ENCODE measurements at regions not wholly inside any gene's neighbourhood (a gene's known extent, or its start where the extent isn't known, plus 50 kb on each side); places are given as distances from the start of the nearest gene placed in this dataset.
"Not testable (repeated sequence)": the region's sequence is repeated elsewhere in the genome, so short reads cannot be mapped to it uniquely, and the experiment has no call there.

DNA sequence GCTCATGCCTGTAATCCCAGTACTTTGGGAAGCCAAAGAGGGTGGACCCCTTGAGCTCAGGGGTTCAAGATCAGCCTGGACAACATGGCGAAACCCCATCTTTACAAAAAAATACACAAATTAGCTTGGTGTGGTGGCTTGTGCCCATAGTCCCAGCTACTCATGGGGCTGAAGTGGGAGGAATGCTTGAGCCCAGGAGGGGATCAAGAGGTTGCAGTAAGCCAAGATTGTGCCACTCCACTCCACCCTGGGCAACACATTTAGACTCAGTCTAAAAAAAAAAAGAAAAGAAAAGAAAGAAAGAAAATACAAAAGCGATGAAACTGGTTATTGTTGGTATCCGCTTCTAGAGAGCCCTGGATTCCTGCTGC is 597.4 kb downstream of the UQCRFS1 start:
- H2AFZ ChIP-seq (ENCODE audit: low read length) = no peak overlapping the region
- no peaks in the 10 kb centered on the region for H3K27me3 ChIP-seq (ENCODE audit: insufficient read depth, low read length, poor library complexity, severe bottlenecking)
- H4K20me1 ChIP-seq (ENCODE audit: insufficient read depth, low read length, poor library complexity, severe bottlenecking) = no peaks in the 10 kb centered on the region
- H3K4me1 ChIP-seq (ENCODE audit: insufficient read depth, low read length, poor library complexity, severe bottlenecking) = no peaks in the 10 kb centered on the region
- H3F3A ChIP-seq (ENCODE audit: low read depth) = no peaks in the 10 kb centered on the region
- no peak overlapping the region for H3K4me2 ChIP-seq (ENCODE audit: low read depth, low read length, poor library complexity, severe bottlenecking)
- H3K4me3 ChIP-seq (ENCODE audit: low read length, poor library complexity, severe bottlenecking) = no peak overlapping the region
- TF ChIP-seq, protein P1, sequence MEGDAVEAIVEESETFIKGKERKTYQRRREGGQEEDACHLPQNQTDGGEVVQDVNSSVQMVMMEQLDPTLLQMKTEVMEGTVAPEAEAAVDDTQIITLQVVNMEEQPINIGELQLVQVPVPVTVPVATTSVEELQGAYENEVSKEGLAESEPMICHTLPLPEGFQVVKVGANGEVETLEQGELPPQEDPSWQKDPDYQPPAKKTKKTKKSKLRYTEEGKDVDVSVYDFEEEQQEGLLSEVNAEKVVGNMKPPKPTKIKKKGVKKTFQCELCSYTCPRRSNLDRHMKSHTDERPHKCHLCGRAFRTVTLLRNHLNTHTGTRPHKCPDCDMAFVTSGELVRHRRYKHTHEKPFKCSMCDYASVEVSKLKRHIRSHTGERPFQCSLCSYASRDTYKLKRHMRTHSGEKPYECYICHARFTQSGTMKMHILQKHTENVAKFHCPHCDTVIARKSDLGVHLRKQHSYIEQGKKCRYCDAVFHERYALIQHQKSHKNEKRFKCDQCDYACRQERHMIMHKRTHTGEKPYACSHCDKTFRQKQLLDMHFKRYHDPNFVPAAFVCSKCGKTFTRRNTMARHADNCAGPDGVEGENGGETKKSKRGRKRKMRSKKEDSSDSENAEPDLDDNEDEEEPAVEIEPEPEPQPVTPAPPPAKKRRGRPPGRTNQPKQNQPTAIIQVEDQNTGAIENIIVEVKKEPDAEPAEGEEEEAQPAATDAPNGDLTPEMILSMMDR (conservative IDR thresholded peaks at IDR 0.05; ENCODE audit: low read length) = no peak
- no peak for TF ChIP-seq EZH2phosphoT487 (IDR thresholded peaks at IDR 0.05; ENCODE audit: borderline replicate concordance)
- H3K9ac ChIP-seq (ENCODE audit: low read depth, low read length, poor library complexity, severe bottlenecking) = no peak overlapping the region
- H3K79me2 ChIP-seq (ENCODE audit: insufficient read depth, low read length) = no peaks in the 10 kb centered on the region
- H3K9me3 ChIP-seq (ENCODE audit: insufficient read depth, low read depth, low read length) = peaks cover 8% of the 10 kb centered on the region; the same call in 1 of the 2 replicates
- no peaks in the 10 kb centered on the region for H3K9me2 ChIP-seq (replicated peaks; ENCODE audit: low read depth, low read length)
- H3K36me3 ChIP-seq (ENCODE audit: insufficient read depth, low read length) = no peaks in the 10 kb centered on the region

DNA sequence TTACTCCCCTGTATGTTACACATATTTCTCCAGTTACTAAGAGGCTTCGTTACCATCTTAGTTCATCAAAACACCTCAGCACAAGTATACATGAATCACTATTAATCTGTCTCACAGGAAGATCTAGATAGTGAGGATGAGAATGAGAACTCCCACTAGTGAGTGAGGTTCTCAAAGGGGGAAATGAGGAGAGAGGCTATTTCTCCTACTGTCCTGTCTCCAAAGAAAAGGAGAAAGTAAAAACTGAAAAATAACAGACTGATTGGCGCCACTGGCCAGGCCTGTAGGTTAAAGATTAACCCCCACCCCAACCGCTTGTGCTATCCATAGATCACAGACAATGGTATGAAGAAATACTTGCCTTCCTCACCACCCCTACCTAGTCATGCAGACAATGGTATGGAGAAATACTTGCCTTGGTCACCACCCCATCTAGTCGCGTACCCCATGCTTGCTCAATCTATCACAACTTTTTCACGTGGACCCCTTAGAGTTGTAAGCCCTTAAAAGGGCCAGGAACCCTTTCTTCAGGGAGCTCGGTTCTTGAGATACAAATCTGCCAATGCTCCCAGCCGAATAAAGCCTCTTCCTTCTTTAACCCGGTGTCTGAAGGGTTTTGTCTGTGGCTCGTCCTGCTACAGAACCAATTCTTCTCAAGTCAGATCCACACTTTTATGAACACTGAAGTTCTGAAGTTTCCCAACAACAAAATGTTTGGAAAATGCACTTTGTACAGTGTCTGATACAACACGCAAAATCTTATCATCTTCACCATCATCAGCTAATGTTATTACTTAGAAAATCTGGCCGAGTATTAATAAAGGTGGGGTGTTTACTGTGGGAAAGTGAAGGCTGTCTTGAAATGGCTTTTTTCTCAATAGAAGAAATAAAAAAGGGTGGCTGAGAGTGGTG is 598.1 kb downstream of the UQCRFS1 start:
- no peak overlapping the region for H3K9ac ChIP-seq (ENCODE audit: low read depth, low read length, poor library complexity, severe bottlenecking)
- no peaks in the 10 kb centered on the region for H3K9me2 ChIP-seq (replicated peaks; ENCODE audit: low read depth, low read length)
- H3K4me3 ChIP-seq (ENCODE audit: low read length, poor library complexity, severe bottlenecking) = no peak overlapping the region
- TF ChIP-seq EZH2phosphoT487 (IDR thresholded peaks at IDR 0.05; ENCODE audit: borderline replicate concordance) = no peak
- TF ChIP-seq, protein P1 (conservative IDR thresholded peaks at IDR 0.05; ENCODE audit: low read length) = no peak
- peaks cover 8% of the 10 kb centered on the region; the same call in 1 of the 2 replicates for H3K9me3 ChIP-seq (ENCODE audit: insufficient read depth, low read depth, low read length)
- no peaks in the 10 kb centered on the region for H3K4me1 ChIP-seq (ENCODE audit: insufficient read depth, low read length, poor library complexity, severe bottlenecking)
- no peaks in the 10 kb centered on the region for H3F3A ChIP-seq (ENCODE audit: low read depth)
- no peaks in the 10 kb centered on the region for H3K27me3 ChIP-seq (ENCODE audit: insufficient read depth, low read length, poor library complexity, severe bottlenecking)
- H3K79me2 ChIP-seq (ENCODE audit: insufficient read depth, low read length) = no peaks in the 10 kb centered on the region
- H4K20me1 ChIP-seq (ENCODE audit: insufficient read depth, low read length, poor library complexity, severe bottlenecking) = no peaks in the 10 kb centered on the region
- no peak overlapping the region for H2AFZ ChIP-seq (ENCODE audit: low read length)
- H3K36me3 ChIP-seq (ENCODE audit: insufficient read depth, low read length) = no peaks in the 10 kb centered on the region
- no peak overlapping the region for H3K4me2 ChIP-seq (ENCODE audit: low read depth, low read length, poor library complexity, severe bottlenecking)

DNA sequence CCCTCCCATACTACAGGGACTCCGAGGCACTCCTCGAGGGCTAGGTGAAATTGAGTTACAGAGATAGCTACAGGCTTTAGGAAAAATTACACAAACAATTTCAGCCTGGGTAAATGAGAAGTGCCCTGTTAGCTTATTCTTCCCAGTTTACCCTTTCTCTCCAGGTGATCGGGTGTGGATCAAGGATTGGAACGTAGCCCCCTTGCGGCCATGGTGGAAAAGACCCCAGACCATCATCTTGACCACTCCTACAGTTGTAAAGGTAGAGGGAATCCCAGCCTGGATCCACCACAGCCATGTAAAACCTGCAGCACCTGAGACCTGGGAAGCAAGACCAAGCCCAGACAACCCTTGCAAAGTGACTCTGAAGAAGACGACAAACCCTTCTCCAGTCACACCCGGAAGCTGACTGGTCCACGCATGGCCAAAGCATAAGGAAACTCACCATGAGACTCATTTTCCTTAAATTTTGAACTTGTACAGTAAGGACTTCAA is 600.6 kb downstream of the UQCRFS1 start:
- Histone ChIP-seq H3K36me3 (ENCODE audit: insufficient read depth, low read length) (no peaks in the 10 kb centered on the region), H2AFZ (ENCODE audit: low read length) (no peak overlapping the region), H4K20me1 (ENCODE audit: insufficient read depth, low read length, poor library complexity, severe bottlenecking) (no peaks in the 10 kb centered on the region), H3K9me3 (ENCODE audit: insufficient read depth, low read depth, low read length) (peaks cover 8% of the 10 kb centered on the region; the same call in 1 of the 2 replicates), H3K4me2 (ENCODE audit: low read depth, low read length, poor library complexity, severe bottlenecking) (no peak overlapping the region), H3F3A (ENCODE audit: low read depth) (no peaks in the 10 kb centered on the region), H3K4me1 (ENCODE audit: insufficient read depth, low read length, poor library complexity, severe bottlenecking) (no peaks in the 10 kb centered on the region), H3K9me2 (replicated peaks; ENCODE audit: low read depth, low read length) (no peaks in the 10 kb centered on the region), H3K9ac (ENCODE audit: low read depth, low read length, poor library complexity, severe bottlenecking) (no peak overlapping the region), H3K4me3 (ENCODE audit: low read length, poor library complexity, severe bottlenecking) (no peak overlapping the region), H3K27me3 (ENCODE audit: insufficient read depth, low read length, poor library complexity, severe bottlenecking) (no peaks in the 10 kb centered on the region), H3K79me2 (ENCODE audit: insufficient read depth, low read length) (no peaks in the 10 kb centered on the region)
- TF ChIP-seq EZH2phosphoT487 (IDR thresholded peaks at IDR 0.05; ENCODE audit: borderline replicate concordance) = no peak
- TF ChIP-seq, protein P1 (conservative IDR thresholded peaks at IDR 0.05; ENCODE audit: low read length) = no peak

DNA sequence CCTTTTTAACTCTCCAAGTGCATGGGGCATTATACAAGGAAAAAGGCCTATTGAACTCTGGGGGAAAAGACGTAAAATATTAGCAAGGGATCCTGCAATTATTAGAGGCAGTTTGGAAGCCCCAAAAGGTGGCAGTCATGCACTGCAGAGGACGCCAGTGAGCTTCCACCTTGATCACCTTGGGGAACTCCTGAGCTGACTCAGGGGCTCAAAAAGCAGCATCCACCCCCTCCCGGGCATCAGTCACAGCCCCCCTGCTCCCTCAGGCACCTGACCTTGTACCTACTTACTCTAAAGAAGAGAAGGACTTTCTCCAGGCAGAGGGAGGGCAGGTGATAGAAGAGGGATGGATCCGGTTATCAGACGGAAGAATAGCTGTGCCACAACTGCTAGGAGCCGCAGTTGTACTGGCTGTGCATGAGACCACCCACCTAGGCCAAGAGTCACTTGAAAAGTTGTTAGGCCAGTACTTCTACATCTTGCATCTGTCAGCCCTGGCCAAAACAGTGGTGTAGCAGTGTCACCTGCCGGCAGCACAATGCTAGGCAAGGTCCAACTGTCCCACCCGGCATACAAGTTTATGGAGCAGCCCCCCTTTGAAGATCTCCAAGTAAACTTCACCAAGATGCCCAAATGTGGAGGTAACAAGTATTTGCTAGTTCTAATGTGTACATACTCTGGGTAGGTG is 601.6 kb downstream of the UQCRFS1 start:
- not testable (repeated sequence) for H4K20me1 ChIP-seq (ENCODE audit: insufficient read depth, low read length, poor library complexity, severe bottlenecking); H3K4me2 ChIP-seq (ENCODE audit: low read depth, low read length, poor library complexity, severe bottlenecking); H3K27me3 ChIP-seq (ENCODE audit: insufficient read depth, low read length, poor library complexity, severe bottlenecking); H3K4me1 ChIP-seq (ENCODE audit: insufficient read depth, low read length, poor library complexity, severe bottlenecking); H2AFZ ChIP-seq (ENCODE audit: low read length); H3K9me3 ChIP-seq (ENCODE audit: insufficient read depth, low read depth, low read length); H3K9ac ChIP-seq (ENCODE audit: low read depth, low read length, poor library complexity, severe bottlenecking); H3K79me2 ChIP-seq (ENCODE audit: insufficient read depth, low read length); H3F3A ChIP-seq (ENCODE audit: low read depth); H3K4me3 ChIP-seq (ENCODE audit: low read length, poor library complexity, severe bottlenecking); H3K9me2 ChIP-seq (replicated peaks; ENCODE audit: low read depth, low read length); H3K36me3 ChIP-seq (ENCODE audit: insufficient read depth, low read length)

Measured in Loucy (cell line).